ENCODE measurements at regions not wholly inside any gene's neighbourhood (a gene's known extent, or its start where the extent isn't known, plus 50 kb on each side); places are given as distances from the start of the nearest gene placed in this dataset.
"Not testable (repeated sequence)": the region's sequence is repeated elsewhere in the genome, so short reads cannot be mapped to it uniquely, and the experiment has no call there.

DNA sequence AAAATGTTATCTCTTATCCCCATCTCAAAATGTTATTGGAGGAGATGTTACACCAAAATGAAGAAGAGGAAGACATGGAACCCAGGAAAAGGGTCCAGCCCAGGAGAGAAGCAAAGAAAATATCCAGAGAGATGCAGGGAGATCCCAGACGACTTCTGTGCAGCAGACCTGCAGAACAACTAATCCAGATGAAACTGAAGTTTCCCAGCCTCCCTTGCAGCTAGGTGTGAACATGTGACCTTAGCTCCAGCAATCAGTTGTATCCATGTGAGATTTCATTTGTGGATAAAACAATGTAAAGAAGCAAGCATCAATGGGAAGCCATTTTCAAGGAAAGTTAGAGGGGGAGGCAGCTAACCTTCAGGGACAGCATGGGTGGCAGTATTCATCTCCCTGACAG is 55.8 kb upstream of the NANOS1 start:
- H3K27me3 ChIP-seq: no peaks in the 10 kb centered on the region
- DNase-seq (ENCODE audit: low read depth in 1 of 2, low spot score in 1 of 2): no peak
- no peak for TF ChIP-seq CTCF (IDR thresholded peaks at IDR 0.05; ENCODE audit: low read depth, low read length)
- no peak overlapping the region for H3K4me3 ChIP-seq
- H3K36me3 ChIP-seq: no peaks in the 10 kb centered on the region
- H3K9me3 ChIP-seq (ENCODE audit: low read depth): no peaks in the 10 kb centered on the region
- H3K27ac ChIP-seq: no peak overlapping the region
- H3K4me1 ChIP-seq (ENCODE audit: low read depth): peaks cover 11% of the 10 kb centered on the region

GRCh38 chr10:118974951-118975350 is 54.6 kb upstream of the NANOS1 start:
- H3K36me3 ChIP-seq: no peaks in the 10 kb centered on the region
- DNase-seq (ENCODE audit: low read depth in 1 of 2, low spot score in 1 of 2): no peak
- peaks cover 11% of the 10 kb centered on the region for H3K4me1 ChIP-seq (ENCODE audit: low read depth)
- H3K27ac ChIP-seq: no peak overlapping the region
- no peak for TF ChIP-seq CTCF (IDR thresholded peaks at IDR 0.05; ENCODE audit: low read depth, low read length)
- no peak overlapping the region for H3K4me3 ChIP-seq
- H3K27me3 ChIP-seq: no peaks in the 10 kb centered on the region
- H3K9me3 ChIP-seq (ENCODE audit: low read depth): no peaks in the 10 kb centered on the region

DNA sequence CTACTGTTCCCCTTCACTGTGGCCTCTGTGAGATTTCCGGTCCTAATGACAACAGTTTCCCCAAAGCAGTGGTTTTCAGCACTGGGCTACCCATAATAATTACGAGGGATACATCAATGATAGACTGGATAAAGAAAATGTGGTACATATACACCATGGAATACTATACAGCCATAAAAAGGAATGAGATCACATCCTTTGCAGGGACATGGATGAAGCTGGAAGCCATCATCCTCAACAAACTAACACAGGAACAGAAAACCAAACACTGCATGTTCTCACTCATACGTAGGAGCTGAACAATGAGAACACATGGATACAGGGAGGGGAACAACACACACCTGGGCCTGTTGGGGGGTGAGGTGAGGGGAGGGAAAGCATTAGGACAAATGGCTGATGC is 53.3 kb upstream of the NANOS1 start:
- not testable (repeated sequence) for H3K27ac ChIP-seq; H3K9me3 ChIP-seq (ENCODE audit: low read depth); H3K4me1 ChIP-seq (ENCODE audit: low read depth); DNase-seq (ENCODE audit: low read depth in 1 of 2, low spot score in 1 of 2); H3K36me3 ChIP-seq; H3K4me3 ChIP-seq; H3K27me3 ChIP-seq

GRCh38 chr10:118977022-118977599 is 52.4 kb upstream of the NANOS1 start:
- no peaks in the 10 kb centered on the region for H3K4me1 ChIP-seq (ENCODE audit: low read depth)
- no peak overlapping the region for H3K4me3 ChIP-seq
- no peak for TF ChIP-seq CTCF (IDR thresholded peaks at IDR 0.05; ENCODE audit: low read depth, low read length)
- no peak overlapping the region for H3K27ac ChIP-seq
- no peaks in the 10 kb centered on the region for H3K9me3 ChIP-seq (ENCODE audit: low read depth)
- DNase-seq (ENCODE audit: low read depth in 1 of 2, low spot score in 1 of 2): no peak
- H3K36me3 ChIP-seq: no peaks in the 10 kb centered on the region
- no peaks in the 10 kb centered on the region for H3K27me3 ChIP-seq

DNA sequence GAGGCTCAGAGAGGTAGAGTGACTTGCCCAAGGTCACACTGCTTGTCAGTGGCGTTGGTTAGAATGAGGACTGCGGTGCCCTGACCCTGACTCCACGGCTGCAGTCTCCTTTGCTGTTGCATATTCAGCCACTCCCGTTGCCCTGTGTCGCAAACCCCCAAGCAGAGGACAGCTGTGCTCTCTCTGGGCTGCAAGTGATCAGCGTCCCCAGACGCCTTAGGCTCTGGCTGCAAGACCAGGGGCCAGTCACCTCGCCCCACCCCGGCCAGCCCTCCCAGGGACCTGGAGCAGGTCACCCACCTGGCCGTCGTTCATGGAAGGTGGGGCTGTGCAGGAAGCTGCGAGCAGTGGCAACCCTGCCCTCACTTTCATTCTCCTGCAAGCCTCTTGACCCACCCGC is 51.7 kb upstream of the NANOS1 start:
- no peak overlapping the region for H3K4me3 ChIP-seq
- no peaks in the 10 kb centered on the region for H3K36me3 ChIP-seq
- H3K27me3 ChIP-seq: no peaks in the 10 kb centered on the region
- no peak for TF ChIP-seq CTCF (IDR thresholded peaks at IDR 0.05; ENCODE audit: low read depth, low read length)
- no peaks in the 10 kb centered on the region for H3K9me3 ChIP-seq (ENCODE audit: low read depth)
- H3K4me1 ChIP-seq (ENCODE audit: low read depth): no peaks in the 10 kb centered on the region
- no peak for DNase-seq (ENCODE audit: low read depth in 1 of 2, low spot score in 1 of 2)
- H3K27ac ChIP-seq: no peak overlapping the region

DNA sequence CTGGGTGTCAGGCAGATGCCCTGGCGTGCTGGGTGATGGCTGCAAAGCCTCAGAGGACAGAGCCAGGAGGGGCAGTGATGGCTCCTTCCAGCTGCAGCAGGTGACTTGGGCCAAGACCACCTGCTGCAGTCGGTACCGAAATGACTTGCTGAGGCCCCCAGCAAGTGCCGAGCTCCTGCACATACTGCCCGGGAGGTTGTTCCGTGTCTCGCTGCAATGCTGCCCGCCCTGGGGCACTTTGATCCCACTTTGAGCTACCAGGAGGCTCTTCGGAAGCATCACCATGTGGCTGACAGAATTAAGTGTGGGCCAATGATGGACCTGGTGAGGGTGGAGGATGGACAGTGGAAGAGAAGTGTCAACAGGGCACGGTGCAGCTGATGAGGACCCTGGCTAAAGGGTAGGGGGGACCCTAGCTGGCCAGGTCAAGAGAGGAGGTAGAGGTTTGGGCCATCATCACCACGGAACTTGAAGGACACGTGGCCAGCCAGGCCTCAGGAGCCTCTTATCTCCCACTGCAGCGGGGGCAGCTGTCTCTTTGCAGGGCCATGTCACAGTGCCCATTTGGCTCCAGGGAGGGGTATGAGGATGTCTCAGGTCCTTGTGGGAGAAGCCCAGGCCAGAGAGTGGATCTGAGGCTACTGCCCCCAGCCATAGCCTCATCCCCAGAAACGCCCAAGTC is 51.1 kb upstream of the NANOS1 start:
- H3K27ac ChIP-seq: no peak overlapping the region
- no peak overlapping the region for H3K4me3 ChIP-seq
- H3K27me3 ChIP-seq: no peaks in the 10 kb centered on the region
- no peaks in the 10 kb centered on the region for H3K4me1 ChIP-seq (ENCODE audit: low read depth)
- no peak for DNase-seq (ENCODE audit: low read depth in 1 of 2, low spot score in 1 of 2)
- no peaks in the 10 kb centered on the region for H3K36me3 ChIP-seq
- no peaks in the 10 kb centered on the region for H3K9me3 ChIP-seq (ENCODE audit: low read depth)
- TF ChIP-seq CTCF (IDR thresholded peaks at IDR 0.05; ENCODE audit: low read depth, low read length): no peak
